K562 (cell line): ENCODE measurements at regions not wholly inside any gene's neighbourhood (a gene's known extent, or its start where the extent isn't known, plus 50 kb on each side); places are given as distances from the start of the nearest gene placed in this dataset.

Experiments
- ATAC-seq: fragments of 200-7000 bp; cut with Tn5 transposase; 3 replicates; pipeline ENCODE4 v1.9.1; 2020; ENCODE audit warnings: moderate library complexity
- BruUV-seq: library from RNA; stranded (reverse); fragments of 400-500 nt; replicated peaks from 2 replicates; lab custom pipeline; 2021; lab: Mats Ljungman, UMichigan
- CTCF ChIA-PET: fragments of 300-600 bp; formaldehyde crosslinking; extraction: SDS; loops from one replicate; lab custom pipeline; 2021; ENCODE audit warnings: low intra/inter-chr PET ratio; lab: Yijun Ruan, JAX
- POLR2A ChIA-PET: fragments of 300-600, 350-650 bp; sonication (Branson Sonifier 250); formaldehyde crosslinking; extraction: SDS; loops from one replicate; lab custom pipeline; 2021; ENCODE audit warnings: antibody characterized with exemption, inconsistent platforms; lab: Yijun Ruan, JAX
- DNase-seq, 4 experiments: peaks; one replicate each; pipeline versions ENCODE4 v3.0.0 to v3.0.0-alpha.2; 2011 to 2018; ENCODE audit warnings: low spot score in 3 of 4, mixed read lengths in 3 of 4; ENCODE audit errors: extremely low read depth in 1 of 4
- FAIRE-seq: peaks from 2 replicates; lab custom pipeline; 2011; peaks lifted over from hg19 to GRCh38; lab: Jason Lieb, UNC
- H2AFZ ChIP-seq: 2 replicates; pipeline ENCODE4 v1.6.0; 2011; ENCODE audit warnings: low read depth, low read length, control low read depth, inconsistent platforms
- H3K27ac ChIP-seq: fragments of 200-600 bp; 3 replicates; pipeline ENCODE4 v1.8.0; 2011; ENCODE audit warnings: low read depth, mild to moderate bottlenecking, control low read depth, inconsistent platforms, low read length, moderate library complexity, mixed read lengths; ENCODE audit errors: extremely low read depth
- H3K27me3 ChIP-seq, 2 experiments: fragments of 300-600 bp in 1 of 2; 2 replicates in 1 of 2; 3 replicates in 1 of 2; pipeline versions ENCODE4 v1.6.0 to v1.8.0; 2011; ENCODE audit warnings: inconsistent platforms in 2 of 2, low read length in 2 of 2, mild to moderate bottlenecking in 1 of 2, mixed read lengths in 1 of 2, moderate library complexity in 1 of 2; ENCODE audit not compliant: control insufficient read depth in 2 of 2, insufficient read depth in 2 of 2
- H3K36me3 ChIP-seq: fragments of 300-600 bp; 3 replicates; pipeline ENCODE4 v1.8.0; 2011; ENCODE audit warnings: mild to moderate bottlenecking, low read length, inconsistent platforms; ENCODE audit not compliant: control insufficient read depth, insufficient read depth
- H3K4me1 ChIP-seq, 2 experiments: fragments of 200-600 bp in 1 of 2; replicated peaks in 1 of 2; 2 replicates in 1 of 2; 3 replicates in 1 of 2; pipeline versions ENCODE4 v1.5.1 to v1.8.0; 2011; ENCODE audit warnings: inconsistent platforms in 2 of 2, low read length in 2 of 2, mild to moderate bottlenecking in 1 of 2, mixed read lengths in 1 of 2, moderate library complexity in 1 of 2; ENCODE audit not compliant: control insufficient read depth in 2 of 2, insufficient read depth in 2 of 2
- H3K4me2 ChIP-seq: 2 replicates; pipeline ENCODE4 v1.6.1; 2011; ENCODE audit warnings: low read length, control low read depth, inconsistent platforms, mixed read lengths; ENCODE audit not compliant: insufficient read depth
- H3K4me3 ChIP-seq: fragments of 200-600 bp; sonication (generic), shearing (Covaris generic); 2 replicates; pipeline ENCODE4 v1.5.1; 2016; ENCODE audit warnings: control low read depth, inconsistent platforms
- H3K79me2 ChIP-seq: fragments of 200-600 bp; 3 replicates; pipeline ENCODE4 v1.8.0; 2011; ENCODE audit warnings: low read length, inconsistent platforms; ENCODE audit not compliant: control insufficient read depth, insufficient read depth
- H3K9ac ChIP-seq, 2 experiments: 2 replicates each; pipeline versions ENCODE4 v1.6.0 to v1.6.1; 2011; ENCODE audit warnings: low read depth in 2 of 2, low read length in 2 of 2, control low read depth in 1 of 2, inconsistent platforms in 1 of 2, mild to moderate bottlenecking in 1 of 2, mixed read lengths in 1 of 2; ENCODE audit not compliant: insufficient read depth in 1 of 2
- H3K9me1 ChIP-seq: one replicate; pipeline ENCODE4 v1.6.0; 2011; ENCODE audit warnings: inconsistent platforms, mild to moderate bottlenecking, low read length, moderate library complexity; ENCODE audit not compliant: control insufficient read depth, insufficient read depth
- H3K9me3 ChIP-seq: replicated peaks from 2 replicates; pipeline ENCODE4 v1.5.1; 2011; ENCODE audit warnings: low read depth, low read length, inconsistent platforms; ENCODE audit not compliant: control insufficient read depth, insufficient read depth
- H4K20me1 ChIP-seq: replicated peaks from 2 replicates; pipeline ENCODE4 v1.6.1; 2011; ENCODE audit warnings: low read length, inconsistent platforms, mixed read lengths; ENCODE audit not compliant: control insufficient read depth, insufficient read depth
- ERF ChIP-seq: fragments of 450-650 bp; formaldehyde crosslinking; IDR thresholded peaks from 2 replicates; pipeline ENCODE4 v1.4.0; 2020; ENCODE audit warnings: mild to moderate bottlenecking, mixed read lengths
- HDAC2 ChIP-seq: fragments of 450-650 bp; IDR thresholded peaks from 2 replicates; pipeline ENCODE4 v1.6.1; 2016; ENCODE audit warnings: mild to moderate bottlenecking
- NR2C1 ChIP-seq, 2 experiments: fragments of 450-650 bp; IDR thresholded peaks; 2 replicates each; pipeline ENCODE4 v1.6.1; 2017; ENCODE audit warnings: mild to moderate bottlenecking in 2 of 2, antibody characterized with exemption in 1 of 2, inconsistent platforms in 1 of 2, missing compliant biosample characterization in 1 of 2, missing genetic modification characterization in 1 of 2
- RAD51 ChIP-seq: fragments of 450-650 bp; IDR thresholded peaks from 2 replicates; pipeline ENCODE4 v1.7.1; 2016; ENCODE audit warnings: low read depth, mild to moderate bottlenecking, borderline replicate concordance
- SIN3B ChIP-seq: fragments of 450-650 bp; IDR thresholded peaks from 2 replicates; pipeline ENCODE4 v1.6.1; 2017; ENCODE audit warnings: low read depth, mild to moderate bottlenecking, moderate library complexity
- STAT5A ChIP-seq: IDR thresholded peaks from 2 replicates; pipeline ENCODE4 v1.6.1; 2012; ENCODE audit warnings: low read length, inconsistent platforms, borderline replicate concordance
- ZNF354B ChIP-seq: fragments of 250-450 bp; sonication (Bioruptor Pico); IDR thresholded peaks from 2 replicates; pipeline ENCODE4 v1.4.0; 2020
- in situ Hi-C: fragments of 300-500 bp; cut with MboI; formaldehyde crosslinking; loops from 4 replicates; pipeline ENCODE4 v1.15.0; 2018; ENCODE audit warnings: inconsistent platforms, mixed read lengths
- intact Hi-C: fragments of 100-400 bp; cut with micrococcal nuclease; formaldehyde crosslinking; loops from 2 replicates; pipeline ENCODE4 v1.14.2; 2022
- TF ChIP-seq, protein P1 (sequence below): fragments of 250-450 bp; sonication (Bioruptor Pico); IDR thresholded peaks from 2 replicates; pipeline ENCODE4 v1.5.0; 2021; ENCODE audit warnings: mild to moderate bottlenecking, borderline replicate concordance
- TF ChIP-seq, protein P2 (sequence below): sonication (generic); formaldehyde crosslinking; IDR thresholded peaks from 2 replicates; pipeline ENCODE4 v1.8.1; 2023; ENCODE audit warnings: mild to moderate bottlenecking, missing genetic modification reagents
- TF ChIP-seq, protein P3 (sequence below): fragments of 450-650 bp; conservative IDR thresholded peaks from 2 replicates; pipeline ENCODE4 v1.6.1; 2016; ENCODE audit warnings: missing genetic modification characterization, low read depth, mild to moderate bottlenecking, missing compliant biosample characterization, moderate library complexity
- TF ChIP-seq, protein P4 (sequence below), 2 experiments: IDR thresholded peaks; 2 replicates each; pipeline ENCODE4 v1.6.1; 2011; ENCODE audit warnings: borderline replicate concordance in 1 of 2, control low read depth in 1 of 2, low read depth in 1 of 2, low read length in 1 of 2, mild to moderate bottlenecking in 1 of 2, mixed read lengths in 1 of 2, moderate library complexity in 1 of 2; ENCODE audit not compliant: insufficient read depth in 1 of 2, insufficient read length in 1 of 2, poor library complexity in 1 of 2, severe bottlenecking in 1 of 2; ENCODE audit errors: extremely low read depth in 1 of 2

DNA sequence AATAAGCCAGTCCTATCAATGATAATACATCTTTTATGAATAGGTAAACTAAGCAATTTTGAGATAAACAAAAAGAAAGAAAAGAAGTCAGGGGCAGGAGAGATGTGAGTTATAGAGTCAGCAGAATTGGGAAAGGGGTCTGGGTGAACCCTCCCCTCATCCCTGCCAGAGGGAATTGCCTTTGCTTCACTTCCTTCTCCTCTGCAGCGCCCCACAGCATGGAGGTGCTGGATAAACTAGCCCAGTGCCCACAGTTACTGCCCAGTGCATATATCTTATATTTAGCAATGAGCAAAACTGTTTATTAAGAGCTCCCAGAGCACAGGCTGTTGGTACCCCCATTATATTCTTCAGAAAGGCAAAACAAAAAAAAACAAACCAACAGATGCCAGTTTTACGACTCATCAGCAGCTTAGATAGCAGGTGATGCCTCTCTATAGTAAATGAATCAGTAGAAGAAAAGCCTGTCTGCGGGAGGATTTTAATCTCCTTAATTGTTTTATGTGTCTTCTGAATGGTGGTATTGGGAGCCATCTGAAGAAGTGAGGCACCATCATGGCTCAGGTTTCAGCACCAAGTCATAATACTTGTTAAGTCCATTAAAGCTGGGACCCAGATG lies 419.2 kb downstream of the EPM2A start (continued):
- TF ChIP-seq, protein P1, sequence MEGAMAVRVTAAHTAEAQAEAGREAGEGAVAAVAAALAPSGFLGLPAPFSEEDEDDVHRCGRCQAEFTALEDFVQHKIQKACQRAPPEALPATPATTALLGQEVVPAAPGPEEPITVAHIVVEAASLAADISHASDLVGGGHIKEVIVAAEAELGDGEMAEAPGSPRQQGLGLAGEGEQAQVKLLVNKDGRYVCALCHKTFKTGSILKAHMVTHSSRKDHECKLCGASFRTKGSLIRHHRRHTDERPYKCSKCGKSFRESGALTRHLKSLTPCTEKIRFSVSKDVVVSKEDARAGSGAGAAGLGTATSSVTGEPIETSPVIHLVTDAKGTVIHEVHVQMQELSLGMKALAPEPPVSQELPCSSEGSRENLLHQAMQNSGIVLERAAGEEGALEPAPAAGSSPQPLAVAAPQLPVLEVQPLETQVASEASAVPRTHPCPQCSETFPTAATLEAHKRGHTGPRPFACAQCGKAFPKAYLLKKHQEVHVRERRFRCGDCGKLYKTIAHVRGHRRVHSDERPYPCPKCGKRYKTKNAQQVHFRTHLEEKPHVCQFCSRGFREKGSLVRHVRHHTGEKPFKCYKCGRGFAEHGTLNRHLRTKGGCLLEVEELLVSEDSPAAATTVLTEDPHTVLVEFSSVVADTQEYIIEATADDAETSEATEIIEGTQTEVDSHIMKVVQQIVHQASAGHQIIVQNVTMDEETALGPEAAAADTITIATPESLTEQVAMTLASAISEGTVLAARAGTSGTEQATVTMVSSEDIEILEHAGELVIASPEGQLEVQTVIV (CRISPR knock-in tag) = no peak
- TF ChIP-seq ZNF354B = no peak

DNA sequence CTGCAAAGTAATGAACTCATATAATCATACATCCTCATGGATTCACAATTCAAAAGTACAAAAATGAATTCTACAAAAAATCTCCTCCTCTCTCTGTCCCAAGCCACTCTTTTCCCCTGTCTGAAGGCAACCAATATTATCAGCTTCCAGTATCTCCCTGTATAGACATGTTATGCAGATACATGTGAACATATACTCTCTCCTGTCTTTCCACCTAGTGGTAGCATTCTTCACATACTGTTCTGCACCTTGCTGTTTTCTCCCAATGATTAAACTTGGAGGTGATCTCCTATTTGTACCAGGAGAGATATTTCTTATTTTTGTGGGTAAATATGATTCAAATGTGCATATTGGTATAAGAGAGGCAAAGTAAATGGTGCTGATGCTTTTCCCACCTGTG lies 416.4 kb downstream of the EPM2A start:
- Histone ChIP-seq H3K4me1 (no peaks in the 10 kb centered on the region), H3K79me2 (no peaks in the 10 kb centered on the region), H3K4me3 (no peak overlapping the region), H4K20me1 (no peaks in the 10 kb centered on the region), H3K36me3 (no peaks in the 10 kb centered on the region), H2AFZ (no peak overlapping the region), H3K9ac (no peak overlapping the region), H3K9me1 (no peaks in the 10 kb centered on the region), H3K9me3 (peaks cover 2% of the 10 kb centered on the region), H3K4me2 (no peak overlapping the region), H3K27me3 (no peaks in the 10 kb centered on the region), H3K27ac (no peak overlapping the region)
- FAIRE-seq (no peak), ATAC-seq (no peak), DNase-seq (no peak)
- in situ Hi-C loops = no loop called here
- intact Hi-C loops = no loop called here
- BruUV-seq = no TSS peak
- ChIA-PET CTCF (no interaction called here), POLR2A (no interaction called here)
- TF ChIP-seq, protein P2, sequence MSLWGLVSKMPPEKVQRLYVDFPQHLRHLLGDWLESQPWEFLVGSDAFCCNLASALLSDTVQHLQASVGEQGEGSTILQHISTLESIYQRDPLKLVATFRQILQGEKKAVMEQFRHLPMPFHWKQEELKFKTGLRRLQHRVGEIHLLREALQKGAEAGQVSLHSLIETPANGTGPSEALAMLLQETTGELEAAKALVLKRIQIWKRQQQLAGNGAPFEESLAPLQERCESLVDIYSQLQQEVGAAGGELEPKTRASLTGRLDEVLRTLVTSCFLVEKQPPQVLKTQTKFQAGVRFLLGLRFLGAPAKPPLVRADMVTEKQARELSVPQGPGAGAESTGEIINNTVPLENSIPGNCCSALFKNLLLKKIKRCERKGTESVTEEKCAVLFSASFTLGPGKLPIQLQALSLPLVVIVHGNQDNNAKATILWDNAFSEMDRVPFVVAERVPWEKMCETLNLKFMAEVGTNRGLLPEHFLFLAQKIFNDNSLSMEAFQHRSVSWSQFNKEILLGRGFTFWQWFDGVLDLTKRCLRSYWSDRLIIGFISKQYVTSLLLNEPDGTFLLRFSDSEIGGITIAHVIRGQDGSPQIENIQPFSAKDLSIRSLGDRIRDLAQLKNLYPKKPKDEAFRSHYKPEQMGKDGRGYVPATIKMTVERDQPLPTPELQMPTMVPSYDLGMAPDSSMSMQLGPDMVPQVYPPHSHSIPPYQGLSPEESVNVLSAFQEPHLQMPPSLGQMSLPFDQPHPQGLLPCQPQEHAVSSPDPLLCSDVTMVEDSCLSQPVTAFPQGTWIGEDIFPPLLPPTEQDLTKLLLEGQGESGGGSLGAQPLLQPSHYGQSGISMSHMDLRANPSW (CRISPR knock-in tag) = no peak
- TF ChIP-seq, protein P3, sequence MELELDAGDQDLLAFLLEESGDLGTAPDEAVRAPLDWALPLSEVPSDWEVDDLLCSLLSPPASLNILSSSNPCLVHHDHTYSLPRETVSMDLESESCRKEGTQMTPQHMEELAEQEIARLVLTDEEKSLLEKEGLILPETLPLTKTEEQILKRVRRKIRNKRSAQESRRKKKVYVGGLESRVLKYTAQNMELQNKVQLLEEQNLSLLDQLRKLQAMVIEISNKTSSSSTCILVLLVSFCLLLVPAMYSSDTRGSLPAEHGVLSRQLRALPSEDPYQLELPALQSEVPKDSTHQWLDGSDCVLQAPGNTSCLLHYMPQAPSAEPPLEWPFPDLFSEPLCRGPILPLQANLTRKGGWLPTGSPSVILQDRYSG (tag) = no peak
- no peak for TF ChIP-seq HDAC2
- TF ChIP-seq STAT5A = no peak
- no peak for TF ChIP-seq ERF (CRISPR knock-in tag)
- no peak for TF ChIP-seq SIN3B
- no peak for TF ChIP-seq RAD51
- TF ChIP-seq, protein P4, sequence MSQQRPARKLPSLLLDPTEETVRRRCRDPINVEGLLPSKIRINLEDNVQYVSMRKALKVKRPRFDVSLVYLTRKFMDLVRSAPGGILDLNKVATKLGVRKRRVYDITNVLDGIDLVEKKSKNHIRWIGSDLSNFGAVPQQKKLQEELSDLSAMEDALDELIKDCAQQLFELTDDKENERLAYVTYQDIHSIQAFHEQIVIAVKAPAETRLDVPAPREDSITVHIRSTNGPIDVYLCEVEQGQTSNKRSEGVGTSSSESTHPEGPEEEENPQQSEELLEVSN (IDR thresholded peaks at IDR 0.05; ENCODE audit: borderline replicate concordance in 1 of 2, extremely low read depth in 1 of 2, insufficient read depth in 1 of 2, insufficient read length in 1 of 2, low read depth in 1 of 2, low read length in 1 of 2, poor library complexity in 1 of 2, severe bottlenecking in 1 of 2) = no peak
- TF ChIP-seq NR2C1 (IDR thresholded peaks at IDR 0.05) = no peak
- TF ChIP-seq NR2C1 (tag; IDR thresholded peaks at IDR 0.05) = no peak
